Skeletal muscle satellite cell (primary cell): ENCODE measurements at regions not wholly inside any gene's neighbourhood (a gene's known extent, or its start where the extent isn't known, plus 50 kb on each side); places are given as distances from the start of the nearest gene placed in this dataset. TPM values are rescaled to one million over a fixed set of nuclear protein-coding genes. Genes with fewer than 3 reads are reported as not detected.

ENCODE experiments used
- H3K27me3 ChIP-seq: 2 replicates; pipeline ENCODE4 v1.7.0; 2013; ENCODE audit warnings: low read length; ENCODE audit not compliant: control insufficient read depth, insufficient read depth
- H3K36me3 ChIP-seq: 2 replicates; pipeline ENCODE4 v1.7.0; 2013; ENCODE audit warnings: mild to moderate bottlenecking, control low read depth, low read length; ENCODE audit not compliant: insufficient read depth
- H3K4me1 ChIP-seq: 2 replicates; pipeline ENCODE4 v1.7.0; 2013; ENCODE audit warnings: low read length; ENCODE audit not compliant: control insufficient read depth, insufficient read depth
- H3K4me2 ChIP-seq: 2 replicates; pipeline ENCODE4 v1.7.0; 2013; ENCODE audit warnings: mild to moderate bottlenecking, low read length
- H3K4me3 ChIP-seq: 2 replicates; pipeline ENCODE4 v1.7.0; 2013; ENCODE audit warnings: low read length
- H3K9ac ChIP-seq: 2 replicates; pipeline ENCODE4 v1.7.0; 2013; ENCODE audit warnings: mild to moderate bottlenecking, low read depth, low read length, moderate library complexity
- H3K9me3 ChIP-seq: replicated peaks from 2 replicates; pipeline ENCODE4 v1.7.0; 2013; ENCODE audit warnings: mild to moderate bottlenecking, control low read depth, low read length
- small RNA-seq: library from RNA; depleted of rRNA; stranded (forward); fragments of <200 nt; gene quantifications from one replicate; pipeline ENCODE3, GENCODE V24; 2012

- no peaks in the 10 kb centered on the region for H3K4me1 ChIP-seq
- H3K9ac ChIP-seq: no peak overlapping the region
- H3K4me3 ChIP-seq: no peak overlapping the region
- no peaks in the 10 kb centered on the region for H3K36me3 ChIP-seq
- H3K9me3 ChIP-seq: no peaks in the 10 kb centered on the region
- no peak overlapping the region for H3K4me2 ChIP-seq
- no peaks in the 10 kb centered on the region for H3K27me3 ChIP-seq
Measured at GRCh38 chr6:114407426-114408035, 64.7 kb upstream of the HS3ST5 start.

- Histone ChIP-seq H3K36me3 (no peaks in the 10 kb centered on the region), H3K4me3 (no peak overlapping the region), H3K4me1 (no peaks in the 10 kb centered on the region), H3K9ac (no peak overlapping the region), H3K27me3 (no peaks in the 10 kb centered on the region), H3K9me3 (no peaks in the 10 kb centered on the region), H3K4me2 (no peak overlapping the region)
Measured at GRCh38 chr6:114404339-114404955, 61.6 kb upstream of the HS3ST5 start.

DNA sequence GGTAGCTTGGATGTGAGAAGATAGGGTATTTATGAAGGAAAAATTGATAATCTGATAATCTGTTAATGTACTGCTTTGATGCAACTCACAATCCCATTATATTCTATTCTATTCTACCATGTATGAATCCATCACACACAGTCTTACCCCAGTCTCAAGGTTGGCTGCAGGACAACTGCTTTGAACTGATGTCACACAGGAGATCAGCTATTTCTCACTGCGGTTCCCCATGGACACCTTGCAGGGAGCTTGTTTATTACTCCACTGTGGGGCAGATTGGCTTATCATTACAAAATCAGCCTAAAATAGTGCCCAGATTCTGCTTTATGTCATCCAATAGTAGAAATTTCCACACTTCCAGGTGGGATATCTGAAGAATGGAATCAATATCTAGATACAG lies 61.0 kb upstream of the HS3ST5 start:
- H3K4me3 ChIP-seq: no peak overlapping the region

DNA sequence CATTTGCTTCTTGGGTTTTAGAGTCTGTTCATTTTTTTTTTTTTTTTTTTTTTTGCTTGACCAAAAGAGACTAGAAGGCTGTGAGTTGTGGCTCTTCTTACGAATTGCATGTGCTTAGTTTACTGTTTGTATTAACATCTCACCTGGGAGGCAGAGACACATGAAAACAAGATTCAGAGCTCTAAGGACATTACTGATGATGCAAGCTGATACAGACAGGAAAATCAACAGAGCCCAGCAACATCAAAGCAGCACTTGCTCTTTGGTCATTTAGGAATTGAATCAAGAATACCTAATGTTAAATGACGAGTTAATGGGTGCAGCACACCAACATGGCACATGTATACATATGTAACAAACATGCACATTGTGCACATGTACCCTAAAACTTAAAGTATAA lies 55.7 kb upstream of the HS3ST5 start:
- no peak overlapping the region for H3K4me3 ChIP-seq
- no peaks in the 10 kb centered on the region for H3K4me1 ChIP-seq
- no peaks in the 10 kb centered on the region for H3K36me3 ChIP-seq
- H3K4me2 ChIP-seq: no peak overlapping the region
- H3K9ac ChIP-seq: no peak overlapping the region
- no peaks in the 10 kb centered on the region for H3K27me3 ChIP-seq
- H3K9me3 ChIP-seq: no peaks in the 10 kb centered on the region

More for the DNA sequence above, 61.0 kb upstream of the HS3ST5 start:
- Histone ChIP-seq H3K27me3 (no peaks in the 10 kb centered on the region), H3K4me2 (no peak overlapping the region), H3K4me1 (no peaks in the 10 kb centered on the region), H3K9me3 (no peaks in the 10 kb centered on the region), H3K9ac (no peak overlapping the region), H3K36me3 (no peaks in the 10 kb centered on the region)

Small RNA genes in the stretch of these regions (small RNA-seq; reads per million reads assigned to genes)
- gene AL606845.1 (not detected), gene RNU6-475P (not detected)
